ENCODE measurements at regions not wholly inside any gene's neighbourhood (a gene's known extent, or its start where the extent isn't known, plus 50 kb on each side); places are given as distances from the start of the nearest gene placed in this dataset.

GRCh38 chr7:33687625-33688024 lies 217.7 kb upstream of the BMPER start:
- DNase-seq (ENCODE audit: low read depth), result no peak
- no peak for TF ChIP-seq CTCF (conservative IDR thresholded peaks at IDR 0.05; ENCODE audit: control insufficient read depth, insufficient read depth, low read depth, low read length)
- H3K4me3 ChIP-seq (ENCODE audit: control insufficient read depth, low read depth, low read length), result no peak overlapping the region

- no peak for TF ChIP-seq CTCF (conservative IDR thresholded peaks at IDR 0.05; ENCODE audit: control insufficient read depth, insufficient read depth, low read depth, low read length)
- no peak for DNase-seq (ENCODE audit: low read depth)
- H3K4me3 ChIP-seq (ENCODE audit: control insufficient read depth, low read depth, low read length), result no peak overlapping the region
Measured at GRCh38 chr7:33691180-33691579, 214.2 kb upstream of the BMPER start.

GRCh38 chr7:33692956-33693355 lies 212.4 kb upstream of the BMPER start:
- TF ChIP-seq CTCF (conservative IDR thresholded peaks at IDR 0.05; ENCODE audit: control insufficient read depth, insufficient read depth, low read depth, low read length), result no peak
- DNase-seq (ENCODE audit: low read depth), result peak; percentile 80
- H3K4me3 ChIP-seq (ENCODE audit: control insufficient read depth, low read depth, low read length), result no peak overlapping the region

GRCh38 chr7:33694006-33694405 lies 211.3 kb upstream of the BMPER start:
- TF ChIP-seq CTCF (conservative IDR thresholded peaks at IDR 0.05; ENCODE audit: control insufficient read depth, insufficient read depth, low read depth, low read length), result no peak
- no peak for DNase-seq (ENCODE audit: low read depth)
- no peak overlapping the region for H3K4me3 ChIP-seq (ENCODE audit: control insufficient read depth, low read depth, low read length)

GRCh38 chr7:33697616-33698015 lies 207.7 kb upstream of the BMPER start:
- no peak for DNase-seq (ENCODE audit: low read depth)
- no peak overlapping the region for H3K4me3 ChIP-seq (ENCODE audit: control insufficient read depth, low read depth, low read length)
- no peak for TF ChIP-seq CTCF (conservative IDR thresholded peaks at IDR 0.05; ENCODE audit: control insufficient read depth, insufficient read depth, low read depth, low read length)

- no peak for DNase-seq (ENCODE audit: low read depth)
- TF ChIP-seq CTCF (conservative IDR thresholded peaks at IDR 0.05; ENCODE audit: control insufficient read depth, insufficient read depth, low read depth, low read length), result no peak
- no peak overlapping the region for H3K4me3 ChIP-seq (ENCODE audit: control insufficient read depth, low read depth, low read length)
Measured at GRCh38 chr7:33698041-33698440, 207.3 kb upstream of the BMPER start.

GRCh38 chr7:33698692-33699128 lies 206.6 kb upstream of the BMPER start:
- H3K4me3 ChIP-seq (ENCODE audit: control insufficient read depth, low read depth, low read length), result no peak overlapping the region
- no peak for DNase-seq (ENCODE audit: low read depth)
- TF ChIP-seq CTCF (conservative IDR thresholded peaks at IDR 0.05; ENCODE audit: control insufficient read depth, insufficient read depth, low read depth, low read length), result no peak
